GM23338 (cell line): ENCODE measurements at regions not wholly inside any gene's neighbourhood (a gene's known extent, or its start where the extent isn't known, plus 50 kb on each side); places are given as distances from the start of the nearest gene placed in this dataset.

Source experiments
- ATAC-seq: fragments of 200-7000 bp; cut with Tn5 transposase; 3 replicates; pipeline ENCODE4 v1.9.1; 2020
- DNase-seq: peaks from one replicate; pipeline ENCODE4 v3.0.0-alpha.2; 2015; ENCODE audit warnings: low spot score
- H2AFZ ChIP-seq: fragments of 200-600 bp; sonication (generic); 2 replicates; pipeline ENCODE4 v1.8.0; 2016; ENCODE audit warnings: antibody characterized with exemption, mild to moderate bottlenecking, moderate library complexity
- H3F3A ChIP-seq: fragments of 200-600 bp; sonication (generic); replicated peaks from 2 replicates; pipeline ENCODE4 v1.8.0; 2017; ENCODE audit warnings: antibody characterized with exemption, mixed run types, low read depth
- H3K27ac ChIP-seq: fragments of 200-600 bp; sonication (generic); 2 replicates; pipeline ENCODE4 v1.6.1; 2016; ENCODE audit warnings: low read depth
- H3K27me3 ChIP-seq: fragments of 200-600 bp; sonication (generic); 2 replicates; pipeline ENCODE4 v1.8.0; 2016; ENCODE audit warnings: mild to moderate bottlenecking, mixed run types, moderate library complexity; ENCODE audit not compliant: insufficient read depth
- H3K36me3 ChIP-seq: fragments of 200-600 bp; sonication (generic); 2 replicates; pipeline ENCODE4 v1.8.0; 2016; ENCODE audit warnings: mild to moderate bottlenecking; ENCODE audit not compliant: insufficient read depth
- H3K4me1 ChIP-seq: fragments of 200-600 bp; sonication (generic); 2 replicates; pipeline ENCODE4 v1.8.0; 2016; ENCODE audit warnings: mild to moderate bottlenecking, moderate library complexity; ENCODE audit not compliant: insufficient read depth
- H3K4me2 ChIP-seq: fragments of 200-600 bp; sonication (generic); 2 replicates; pipeline ENCODE4 v1.7.1; 2017; ENCODE audit warnings: mixed run types
- H3K4me3 ChIP-seq: fragments of 200-600 bp; sonication (generic); 2 replicates; pipeline ENCODE4 v1.6.1; 2016; ENCODE audit warnings: mixed run types
- H3K79me2 ChIP-seq: fragments of 200-600 bp; sonication (generic); replicated peaks from 2 replicates; pipeline ENCODE4 v1.8.0; 2017; ENCODE audit warnings: mild to moderate bottlenecking; ENCODE audit not compliant: insufficient read depth
- H3K9me2 ChIP-seq: fragments of 200-600 bp; sonication (generic); 2 replicates; pipeline ENCODE4 v1.8.0; 2017; ENCODE audit not compliant: insufficient read depth
- H4K20me1 ChIP-seq: fragments of 200-600 bp; sonication (generic); replicated peaks from 2 replicates; pipeline ENCODE4 v1.8.0; 2017; ENCODE audit warnings: mild to moderate bottlenecking; ENCODE audit not compliant: insufficient read depth
- H3K27ac Mint-ChIP-seq: 2 replicates; pipeline ENCODE4 v1.8.0; 2020; ENCODE audit warnings: inconsistent platforms, mild to moderate bottlenecking, moderate library complexity, mixed read lengths
- H3K27me3 Mint-ChIP-seq: 3 replicates; pipeline ENCODE4 v1.8.0; 2022; ENCODE audit warnings: low read depth, mild to moderate bottlenecking, moderate library complexity, mixed read lengths, inconsistent platforms; ENCODE audit not compliant: insufficient read depth, poor library complexity
- H3K36me3 Mint-ChIP-seq: 3 replicates; pipeline ENCODE4 v1.8.0; 2021; ENCODE audit warnings: low read depth, mild to moderate bottlenecking, inconsistent platforms, moderate library complexity, mixed read lengths
- H3K4me1 Mint-ChIP-seq: 3 replicates; pipeline ENCODE4 v1.8.0; 2020; ENCODE audit warnings: mild to moderate bottlenecking, inconsistent platforms, mixed read lengths
- H3K4me3 Mint-ChIP-seq: 3 replicates; pipeline ENCODE4 v1.8.0; 2021; ENCODE audit warnings: moderate library complexity, mild to moderate bottlenecking, inconsistent platforms, mixed read lengths
- H3K9me3 Mint-ChIP-seq: 3 replicates; pipeline ENCODE4 v1.8.0; 2020; ENCODE audit warnings: moderate library complexity, mild to moderate bottlenecking, inconsistent platforms, mixed read lengths
- CREB1 ChIP-seq: fragments of 250-450 bp; sonication (Bioruptor Pico); IDR thresholded peaks from 2 replicates; pipeline ENCODE4 v1.5.0; 2020; ENCODE audit warnings: low read depth, mild to moderate bottlenecking, moderate library complexity
- CTCF ChIP-seq, 2 experiments: fragments of 200-600 bp in 1 of 2; sonication (generic) in 1 of 2; conservative IDR thresholded peaks; 2 replicates each; pipeline versions ENCODE4 v1.5.1 to v1.6.1; 2016 to 2017; ENCODE audit warnings: antibody characterized with exemption in 2 of 2, low read depth in 2 of 2, mild to moderate bottlenecking in 2 of 2, moderate library complexity in 1 of 2
- ETS1 ChIP-seq: IDR thresholded peaks from 2 replicates; pipeline ENCODE4 v1.6.1; 2016; ENCODE audit warnings: antibody characterized with exemption
- EZH2 ChIP-seq: fragments of 200-600 bp; sonication (generic); IDR thresholded peaks from one replicate; pipeline ENCODE4 v1.8.0; 2017; ENCODE audit warnings: antibody characterized with exemption, mild to moderate bottlenecking, low read depth; ENCODE audit not compliant: unreplicated experiment
- EZH2phosphoT487 ChIP-seq: fragments of 200-600 bp; sonication (generic); IDR thresholded peaks from one replicate; pipeline ENCODE4 v1.8.1; 2018; ENCODE audit warnings: antibody characterized with exemption; ENCODE audit not compliant: unreplicated experiment
- JUNB ChIP-seq: IDR thresholded peaks from one replicate; pipeline ENCODE4 v1.6.1; 2016; ENCODE audit warnings: antibody characterized with exemption; ENCODE audit not compliant: unreplicated experiment
- NANOG ChIP-seq: IDR thresholded peaks from 2 replicates; pipeline ENCODE4 v1.6.1; 2016; ENCODE audit warnings: antibody characterized with exemption, borderline replicate concordance
- POLR2AphosphoS5 ChIP-seq: IDR thresholded peaks from 2 replicates; pipeline ENCODE4 v1.6.1; 2016; ENCODE audit warnings: antibody characterized with exemption, low read depth
- REST ChIP-seq: IDR thresholded peaks from one replicate; pipeline ENCODE4 v1.6.1; 2018; ENCODE audit warnings: antibody characterized with exemption; ENCODE audit not compliant: unreplicated experiment
- STAT1 ChIP-seq: IDR thresholded peaks from one replicate; pipeline ENCODE4 v1.6.1; 2016; ENCODE audit warnings: antibody characterized with exemption; ENCODE audit not compliant: unreplicated experiment
- ZNF114 ChIP-seq: fragments of 250-450 bp; sonication (Bioruptor Pico); IDR thresholded peaks from 2 replicates; pipeline ENCODE4 v1.5.0; 2020; ENCODE audit warnings: mild to moderate bottlenecking, moderate library complexity
- ZNF331 ChIP-seq: fragments of 250-450 bp; sonication (Bioruptor Pico); IDR thresholded peaks from 2 replicates; pipeline ENCODE4 v1.5.0; 2020; ENCODE audit warnings: low read depth, mild to moderate bottlenecking, moderate library complexity
- ZNF462 ChIP-seq: fragments of 250-450 bp; sonication (Bioruptor Pico); IDR thresholded peaks from 2 replicates; pipeline ENCODE4 v1.5.0; 2020; ENCODE audit warnings: mild to moderate bottlenecking, moderate library complexity

GRCh38 chr5:103456476-103456875 lies 106.1 kb downstream of the NUDT12 start (continued):
- TF ChIP-seq ZNF331 (CRISPR knock-in tag) (no peak), STAT1 (no peak), ZNF114 (CRISPR knock-in tag) (no peak), POLR2AphosphoS5 (no peak), JUNB (no peak)

- no peaks in the 10 kb centered on the region for H3K9me3 Mint-ChIP-seq
- no peaks in the 10 kb centered on the region for H3K27me3 Mint-ChIP-seq
- H3K4me1 Mint-ChIP-seq, result peaks cover 8% of the 10 kb centered on the region; the same call in 2 of the 3 replicates
- no peak overlapping the region for H3K4me3 Mint-ChIP-seq
- Histone ChIP-seq H3K36me3 (no peaks in the 10 kb centered on the region), H3K79me2 (no peaks in the 10 kb centered on the region), H3K27me3 (no peaks in the 10 kb centered on the region), H3K9me2 (no peaks in the 10 kb centered on the region), H3F3A (no peaks in the 10 kb centered on the region), H3K4me3 (no peak overlapping the region), H4K20me1 (no peaks in the 10 kb centered on the region), H3K27ac (no peak overlapping the region), H3K4me1 (peaks cover 8% of the 10 kb centered on the region; the same call in 1 of the 2 replicates), H2AFZ (no peak overlapping the region), H3K4me2 (no peak overlapping the region)
- no peak for DNase-seq
- H3K36me3 Mint-ChIP-seq, result no peaks in the 10 kb centered on the region
- TF ChIP-seq EZH2phosphoT487 (no peak), NANOG (no peak), STAT1 (no peak), EZH2 (no peak), CREB1 (CRISPR knock-in tag) (no peak), POLR2AphosphoS5 (no peak), ZNF331 (CRISPR knock-in tag) (no peak), ZNF114 (CRISPR knock-in tag) (no peak), ETS1 (no peak), REST (no peak), ZNF462 (CRISPR knock-in tag) (no peak), JUNB (no peak), CTCF (conservative IDR thresholded peaks at IDR 0.05; ENCODE audit: low read depth in 2 of 2) (no peak)
- no peak overlapping the region for H3K27ac Mint-ChIP-seq
- ATAC-seq, result no peak
Measured at GRCh38 chr5:103455796-103456195, 106.8 kb downstream of the NUDT12 start.
